Stimulated activated CD4-positive, alpha-beta T cell treated with anti-CD3 and anti-CD28 coated beads, TNF-alpha, amount 100 ng/mL, for 1 hour (primary cell): ENCODE measurements at regions not wholly inside any gene's neighbourhood (a gene's known extent, or its start where the extent isn't known, plus 50 kb on each side); places are given as distances from the start of the nearest gene placed in this dataset.

Source experiments
- DNase-seq, 3 donors: peaks; one replicate each; pipeline ENCODE4 v3.0.0-alpha.2; 2020; ENCODE audit warnings: low read depth in 3 of 3, low spot score in 1 of 3

- no peak for DNase-seq
Observed at GRCh38 chr3:117059067-117059955, 349.7 kb downstream of the TUSC7 start.

GRCh38 chr3:117059956-117060270 is 350.3 kb downstream of the TUSC7 start:
- no peak for DNase-seq

GRCh38 chr3:117063930-117064329 is 354.4 kb downstream of the TUSC7 start:
- DNase-seq: no peak

GRCh38 chr3:117068301-117068700 is 358.7 kb downstream of the TUSC7 start:
- no peak for DNase-seq

GRCh38 chr3:117074826-117075225 is 365.2 kb downstream of the TUSC7 start:
- no peak for DNase-seq

GRCh38 chr3:117079997-117080396 is 370.4 kb downstream of the TUSC7 start:
- DNase-seq: no peak

- no peak for DNase-seq
Observed at GRCh38 chr3:117080872-117081271, 371.3 kb downstream of the TUSC7 start.

- DNase-seq: no peak
Observed at GRCh38 chr3:117084277-117084676, 374.7 kb downstream of the TUSC7 start.

- no peak for DNase-seq
Observed at GRCh38 chr3:117084739-117085270, 375.2 kb downstream of the TUSC7 start.

GRCh38 chr3:117091676-117092075 is 382.1 kb downstream of the TUSC7 start:
- DNase-seq: no peak

- no peak for DNase-seq
Observed at GRCh38 chr3:117096549-117096948, 387.0 kb downstream of the TUSC7 start.

- no peak for DNase-seq
Observed at GRCh38 chr3:117097351-117097750, 387.8 kb downstream of the TUSC7 start.

- DNase-seq: no peak
Observed at GRCh38 chr3:117101697-117102096, 392.1 kb downstream of the TUSC7 start.

GRCh38 chr3:117102426-117102825 is 392.8 kb downstream of the TUSC7 start:
- no peak for DNase-seq

- DNase-seq: no peak
Observed at GRCh38 chr3:117103675-117104074, 394.1 kb downstream of the TUSC7 start.

- no peak for DNase-seq
Observed at GRCh38 chr3:117104381-117104780, 394.8 kb downstream of the TUSC7 start.

GRCh38 chr3:117104792-117105191 is 395.2 kb downstream of the TUSC7 start:
- DNase-seq: no peak

GRCh38 chr3:117105686-117106085 is 396.1 kb downstream of the TUSC7 start:
- no peak for DNase-seq

- DNase-seq: no peak
Observed at GRCh38 chr3:117106396-117106795, 396.8 kb downstream of the TUSC7 start.

- no peak for DNase-seq
Observed at GRCh38 chr3:117107946-117108345, 398.4 kb downstream of the TUSC7 start.

GRCh38 chr3:117109178-117109577 is 399.6 kb downstream of the TUSC7 start:
- no peak for DNase-seq

GRCh38 chr3:117114517-117115265 is 405.1 kb downstream of the TUSC7 start:
- no peak for DNase-seq
